Activated naive CD4-positive, alpha-beta T cell treated with anti-CD3 and anti-CD28 coated beads, Interleukin-2, amount 50 U/mL, for 24 hours (primary cell): ENCODE measurements at regions not wholly inside any gene's neighbourhood (a gene's known extent, or its start where the extent isn't known, plus 50 kb on each side); places are given as distances from the start of the nearest gene placed in this dataset.
"Not testable (repeated sequence)": the region's sequence is repeated elsewhere in the genome, so short reads cannot be mapped to it uniquely, and the experiment has no call there.

Experiments used
- H3K27ac Mint-ChIP-seq: one replicate; pipeline ENCODE4 v1.8.0; 2021; ENCODE audit warnings: mild to moderate bottlenecking, mixed read lengths
- H3K27me3 Mint-ChIP-seq: one replicate; pipeline ENCODE4 v1.8.0; 2021; ENCODE audit warnings: mixed read lengths
- H3K36me3 Mint-ChIP-seq: one replicate; pipeline ENCODE4 v1.8.0; 2021; ENCODE audit warnings: mixed read lengths
- H3K4me1 Mint-ChIP-seq: one replicate; pipeline ENCODE4 v1.8.0; 2021; ENCODE audit warnings: mixed read lengths
- H3K4me3 Mint-ChIP-seq: one replicate; pipeline ENCODE4 v1.8.0; 2021; ENCODE audit warnings: mild to moderate bottlenecking, mixed read lengths
- H3K9me3 Mint-ChIP-seq: one replicate; pipeline ENCODE4 v1.8.0; 2021; ENCODE audit warnings: mixed read lengths

- peak overlapping the region; percentile 92 for H3K27ac Mint-ChIP-seq
- peaks cover 39% of the 10 kb centered on the region for H3K4me1 Mint-ChIP-seq
- H3K4me3 Mint-ChIP-seq = peak overlapping the region; percentile 66
- peaks cover 6% of the 10 kb centered on the region for H3K9me3 Mint-ChIP-seq
- H3K27me3 Mint-ChIP-seq = no peaks in the 10 kb centered on the region
- H3K36me3 Mint-ChIP-seq = peaks cover 2% of the 10 kb centered on the region
These were observed 1060.6 kb upstream of the ACO1 start for GRCh38 chr9:31323726-31324444.

- H3K36me3 Mint-ChIP-seq = peaks cover 2% of the 10 kb centered on the region
- H3K4me1 Mint-ChIP-seq = peaks cover 39% of the 10 kb centered on the region
- H3K27ac Mint-ChIP-seq = no peak overlapping the region
- H3K27me3 Mint-ChIP-seq = no peaks in the 10 kb centered on the region
- peaks cover 6% of the 10 kb centered on the region for H3K9me3 Mint-ChIP-seq
- H3K4me3 Mint-ChIP-seq = no peak overlapping the region
These were observed 1058.7 kb upstream of the ACO1 start for GRCh38 chr9:31325778-31326177.

GRCh38 chr9:31326883-31327282 is 1057.6 kb upstream of the ACO1 start:
- H3K9me3 Mint-ChIP-seq, H3K4me3 Mint-ChIP-seq, H3K27me3 Mint-ChIP-seq, H3K36me3 Mint-ChIP-seq, H3K27ac Mint-ChIP-seq: not testable (repeated sequence)
- peaks cover 38% of the 10 kb centered on the region for H3K4me1 Mint-ChIP-seq

GRCh38 chr9:31334837-31335528 is 1049.5 kb upstream of the ACO1 start:
- Mint-ChIP-seq H3K4me1 (peaks cover 21% of the 10 kb centered on the region), H3K27ac (no peak overlapping the region), H3K36me3 (no peaks in the 10 kb centered on the region), H3K9me3 (no peaks in the 10 kb centered on the region), H3K27me3 (no peaks in the 10 kb centered on the region), H3K4me3 (no peak overlapping the region)

GRCh38 chr9:31335529-31336234 is 1048.8 kb upstream of the ACO1 start:
- Mint-ChIP-seq H3K27me3 (no peaks in the 10 kb centered on the region), H3K4me1 (peaks cover 21% of the 10 kb centered on the region), H3K27ac (no peak overlapping the region), H3K4me3 (peak overlapping the region; percentile 37), H3K36me3 (no peaks in the 10 kb centered on the region), H3K9me3 (no peaks in the 10 kb centered on the region)

- H3K27ac Mint-ChIP-seq = no peak overlapping the region
- H3K4me1 Mint-ChIP-seq = peaks cover 21% of the 10 kb centered on the region
- no peak overlapping the region for H3K4me3 Mint-ChIP-seq
- no peaks in the 10 kb centered on the region for H3K36me3 Mint-ChIP-seq
- H3K27me3 Mint-ChIP-seq = no peaks in the 10 kb centered on the region
- H3K9me3 Mint-ChIP-seq = no peaks in the 10 kb centered on the region
These were observed 1048.1 kb upstream of the ACO1 start for GRCh38 chr9:31336386-31336785.

GRCh38 chr9:31336841-31337240 is 1047.6 kb upstream of the ACO1 start:
- H3K36me3 Mint-ChIP-seq = no peaks in the 10 kb centered on the region
- no peak overlapping the region for H3K4me3 Mint-ChIP-seq
- no peaks in the 10 kb centered on the region for H3K27me3 Mint-ChIP-seq
- H3K4me1 Mint-ChIP-seq = peaks cover 22% of the 10 kb centered on the region
- H3K9me3 Mint-ChIP-seq = no peaks in the 10 kb centered on the region
- H3K27ac Mint-ChIP-seq = no peak overlapping the region

- Mint-ChIP-seq H3K27ac (peak overlapping the region; percentile 97), H3K27me3 (no peaks in the 10 kb centered on the region), H3K4me3 (peak overlapping the region; percentile 81), H3K36me3 (peaks cover 19% of the 10 kb centered on the region), H3K9me3 (peaks cover 17% of the 10 kb centered on the region), H3K4me1 (peaks cover 54% of the 10 kb centered on the region)
These were observed 1037.3 kb upstream of the ACO1 start for GRCh38 chr9:31347082-31347617.

GRCh38 chr9:31355159-31355882 is 1029.1 kb upstream of the ACO1 start:
- Mint-ChIP-seq H3K36me3 (peaks cover 4% of the 10 kb centered on the region), H3K27ac (no peak overlapping the region), H3K4me3 (no peak overlapping the region), H3K4me1 (no peaks in the 10 kb centered on the region), H3K27me3 (no peaks in the 10 kb centered on the region), H3K9me3 (peaks cover 11% of the 10 kb centered on the region)

GRCh38 chr9:31355965-31356364 is 1028.5 kb upstream of the ACO1 start:
- Mint-ChIP-seq H3K4me1 (no peaks in the 10 kb centered on the region), H3K4me3 (no peak overlapping the region), H3K27ac (no peak overlapping the region), H3K36me3 (peaks cover 4% of the 10 kb centered on the region), H3K9me3 (peaks cover 5% of the 10 kb centered on the region), H3K27me3 (no peaks in the 10 kb centered on the region)

GRCh38 chr9:31359071-31359470 is 1025.4 kb upstream of the ACO1 start:
- H3K4me3 Mint-ChIP-seq = no peak overlapping the region
- peaks cover 4% of the 10 kb centered on the region for H3K36me3 Mint-ChIP-seq
- H3K27me3 Mint-ChIP-seq = no peaks in the 10 kb centered on the region
- H3K4me1 Mint-ChIP-seq = no peaks in the 10 kb centered on the region
- H3K27ac Mint-ChIP-seq = no peak overlapping the region
- H3K9me3 Mint-ChIP-seq = peaks cover 5% of the 10 kb centered on the region

GRCh38 chr9:31364171-31364570 is 1020.3 kb upstream of the ACO1 start:
- Mint-ChIP-seq H3K4me1 (peaks cover 6% of the 10 kb centered on the region), H3K27me3 (no peaks in the 10 kb centered on the region), H3K4me3 (no peak overlapping the region), H3K9me3 (no peaks in the 10 kb centered on the region), H3K27ac (no peak overlapping the region), H3K36me3 (no peaks in the 10 kb centered on the region)

- Mint-ChIP-seq H3K27ac (no peak overlapping the region), H3K9me3 (no peaks in the 10 kb centered on the region), H3K4me1 (peaks cover 4% of the 10 kb centered on the region), H3K27me3 (no peaks in the 10 kb centered on the region), H3K4me3 (no peak overlapping the region), H3K36me3 (no peaks in the 10 kb centered on the region)
These were observed 1011.5 kb upstream of the ACO1 start for GRCh38 chr9:31372799-31373587.

GRCh38 chr9:31377358-31377757 is 1007.1 kb upstream of the ACO1 start:
- Mint-ChIP-seq H3K27ac (no peak overlapping the region), H3K27me3 (no peaks in the 10 kb centered on the region), H3K9me3 (no peaks in the 10 kb centered on the region), H3K4me1 (no peaks in the 10 kb centered on the region), H3K4me3 (no peak overlapping the region), H3K36me3 (no peaks in the 10 kb centered on the region)

GRCh38 chr9:31388660-31389059 is 995.8 kb upstream of the ACO1 start:
- no peaks in the 10 kb centered on the region for H3K36me3 Mint-ChIP-seq
- no peak overlapping the region for H3K27ac Mint-ChIP-seq
- H3K4me1 Mint-ChIP-seq = peaks cover 30% of the 10 kb centered on the region
- no peaks in the 10 kb centered on the region for H3K27me3 Mint-ChIP-seq
- no peak overlapping the region for H3K4me3 Mint-ChIP-seq
- no peaks in the 10 kb centered on the region for H3K9me3 Mint-ChIP-seq
